Hepatic stellate cell (primary cell): ENCODE measurements at regions not wholly inside any gene's neighbourhood (a gene's known extent, or its start where the extent isn't known, plus 50 kb on each side); places are given as distances from the start of the nearest gene placed in this dataset.
A peak's percentile ranks its signal among the peaks of the same experiment; 100 is the strongest.

Source experiments
- DNase-seq: peaks from one replicate; pipeline ENCODE4 v3.0.0; 2011; ENCODE audit warnings: low spot score

DNA sequence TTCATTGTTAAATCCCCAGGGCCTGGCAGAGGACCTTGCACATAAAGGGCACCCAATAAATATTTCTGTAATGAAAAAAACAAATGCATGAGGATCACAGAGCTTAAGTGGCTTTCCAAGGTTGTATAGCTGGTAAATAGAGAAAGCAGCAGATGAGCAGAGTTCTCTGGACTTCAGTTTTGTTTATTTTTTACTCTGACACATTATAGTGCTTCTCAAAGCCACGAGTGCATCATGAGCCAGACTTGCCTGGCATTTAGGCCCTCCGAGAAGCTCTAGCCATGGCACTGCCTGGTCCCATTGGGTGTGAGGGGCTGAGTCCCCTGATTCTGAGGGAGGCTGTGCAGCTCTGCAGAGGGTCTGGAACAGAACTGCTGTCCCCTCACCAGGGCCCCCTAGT is 87.2 kb upstream of the ZNF32 start:
- peak; percentile 39 for DNase-seq

DNA sequence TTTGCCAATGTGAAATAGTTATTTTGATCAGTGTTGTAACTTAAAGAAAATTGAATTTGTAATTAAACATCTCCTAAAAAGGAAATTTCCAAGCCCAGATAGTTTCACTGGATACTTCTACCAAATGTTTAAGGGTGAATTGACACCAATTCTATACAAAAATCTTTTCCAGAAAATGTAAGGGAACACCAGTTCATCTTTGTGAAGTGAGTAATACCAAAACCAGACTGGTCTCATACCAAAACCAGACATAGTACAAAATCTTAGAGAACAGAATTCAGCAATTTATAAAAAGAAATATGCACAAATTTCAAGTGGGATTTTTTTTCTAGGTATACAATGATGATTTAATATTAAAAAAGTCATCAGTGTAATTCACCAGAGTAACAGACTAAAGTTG is 86.0 kb upstream of the ZNF32 start:
- no peak for DNase-seq

DNA sequence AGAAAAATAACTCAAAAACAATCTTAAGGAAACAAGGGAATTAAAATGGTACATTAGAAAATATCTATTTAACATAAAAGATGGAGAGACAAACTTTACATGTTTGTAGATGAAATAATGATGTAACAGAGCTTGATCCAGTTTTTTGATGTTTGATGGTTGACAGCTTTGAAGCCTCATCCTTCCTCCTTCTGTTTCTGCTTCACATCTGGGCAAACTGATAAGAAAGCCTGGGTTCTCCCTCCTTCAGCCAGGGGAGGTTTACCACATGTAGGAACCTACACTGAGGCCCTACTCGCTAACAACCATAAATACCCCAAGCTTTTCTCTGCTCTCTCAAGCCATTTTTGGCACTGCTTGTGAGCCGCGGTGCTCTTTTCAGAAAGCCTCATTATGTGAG is 82.8 kb upstream of the ZNF32 start:
- DNase-seq: no peak

DNA sequence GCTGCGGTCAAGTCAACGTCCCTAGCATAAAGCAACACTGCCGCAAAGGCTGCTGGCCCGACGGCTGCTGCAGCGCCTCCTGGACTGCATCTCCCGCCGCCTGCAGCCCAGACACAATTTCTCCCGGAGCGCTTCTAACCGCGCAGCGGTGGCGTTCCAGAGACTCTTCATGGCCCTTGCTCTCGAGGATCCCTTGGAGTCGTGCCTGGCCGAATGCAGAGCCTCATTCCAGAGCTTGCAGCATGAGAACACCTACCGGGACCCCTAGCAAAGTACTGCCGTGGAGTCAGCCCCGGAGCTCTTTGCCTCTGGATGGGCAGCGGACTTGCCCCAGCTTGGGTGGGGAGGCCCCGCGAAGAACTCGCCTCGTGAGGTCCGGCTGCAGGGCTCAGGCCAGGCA is 79.7 kb upstream of the ZNF32 start:
- no peak for DNase-seq

DNA sequence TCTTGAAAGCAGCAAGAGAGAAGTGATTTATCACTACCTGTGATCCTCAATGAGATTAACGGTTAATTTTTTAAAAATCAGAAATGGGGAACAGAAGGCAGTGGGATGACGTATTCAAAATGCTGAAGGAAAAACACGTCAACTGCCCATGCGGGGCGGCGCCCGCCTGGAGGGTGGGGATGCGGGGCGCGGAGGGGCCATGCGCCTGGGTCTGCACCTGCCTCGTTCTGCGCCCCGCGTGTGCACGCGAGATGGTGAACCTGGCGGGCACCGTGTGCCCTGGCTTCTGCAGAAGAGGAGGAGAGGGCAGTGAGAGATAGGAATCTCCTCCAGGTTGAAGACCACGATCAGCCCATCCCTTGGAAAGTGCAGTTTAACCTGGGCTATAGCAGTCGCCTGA is 79.3 kb upstream of the ZNF32 start:
- no peak for DNase-seq

DNA sequence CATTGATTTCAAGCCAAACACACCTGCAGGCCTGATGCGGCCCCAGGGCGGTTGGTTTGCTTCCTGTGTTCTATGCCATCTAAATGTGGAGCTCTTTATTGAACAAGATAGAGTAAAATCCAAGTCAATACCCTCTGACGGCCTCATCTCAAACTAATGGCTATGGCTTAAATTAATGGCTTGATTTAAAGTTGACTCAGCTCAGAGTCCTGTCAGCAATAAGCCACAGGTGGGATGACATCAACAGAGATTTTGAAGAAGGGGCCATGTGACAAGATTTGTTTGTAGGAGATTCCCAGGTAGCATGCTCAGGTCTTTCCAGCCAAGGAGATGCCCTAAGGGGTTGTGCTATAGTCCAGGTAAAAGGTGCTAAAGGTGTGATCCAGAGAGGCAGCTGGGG is 66.7 kb upstream of the ZNF32 start:
- no peak for DNase-seq

DNA sequence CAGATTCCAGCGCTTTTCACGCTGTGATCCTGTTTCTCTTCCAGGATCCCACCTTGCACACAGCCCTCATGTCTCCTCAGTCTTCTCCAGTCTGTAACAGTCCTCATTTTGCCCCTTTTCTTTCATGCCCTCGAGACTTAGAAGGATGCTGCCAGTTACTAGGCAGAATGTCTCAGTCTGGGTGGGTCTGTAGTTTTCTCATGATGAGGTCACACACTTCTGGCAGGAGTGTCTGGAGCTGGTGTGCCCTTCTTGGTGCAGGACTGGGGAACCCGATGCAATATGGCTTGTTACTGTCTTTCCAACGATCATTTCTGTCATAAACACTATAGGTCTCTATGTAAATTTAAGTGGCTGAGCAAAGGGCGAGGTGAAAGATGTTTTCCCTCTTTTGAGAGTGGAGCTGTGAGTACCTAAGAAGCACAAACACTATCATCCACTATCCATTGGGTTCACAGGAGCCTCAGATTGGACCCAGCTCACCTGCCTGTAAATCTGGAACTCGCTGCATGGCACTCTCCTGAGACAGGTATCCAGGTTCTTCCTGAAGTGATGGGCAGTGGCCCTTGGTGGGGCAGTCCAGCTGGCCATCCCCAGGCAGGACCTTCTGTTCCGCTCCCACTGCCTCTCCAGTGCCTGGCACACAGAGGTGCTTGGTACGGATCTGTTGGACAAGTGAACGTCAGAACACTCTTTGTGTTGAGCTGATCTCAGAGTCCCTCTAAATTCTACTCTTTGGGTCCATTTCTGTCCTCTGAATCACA is 64.3 kb upstream of the ZNF32 start:
- no peak for DNase-seq

DNA sequence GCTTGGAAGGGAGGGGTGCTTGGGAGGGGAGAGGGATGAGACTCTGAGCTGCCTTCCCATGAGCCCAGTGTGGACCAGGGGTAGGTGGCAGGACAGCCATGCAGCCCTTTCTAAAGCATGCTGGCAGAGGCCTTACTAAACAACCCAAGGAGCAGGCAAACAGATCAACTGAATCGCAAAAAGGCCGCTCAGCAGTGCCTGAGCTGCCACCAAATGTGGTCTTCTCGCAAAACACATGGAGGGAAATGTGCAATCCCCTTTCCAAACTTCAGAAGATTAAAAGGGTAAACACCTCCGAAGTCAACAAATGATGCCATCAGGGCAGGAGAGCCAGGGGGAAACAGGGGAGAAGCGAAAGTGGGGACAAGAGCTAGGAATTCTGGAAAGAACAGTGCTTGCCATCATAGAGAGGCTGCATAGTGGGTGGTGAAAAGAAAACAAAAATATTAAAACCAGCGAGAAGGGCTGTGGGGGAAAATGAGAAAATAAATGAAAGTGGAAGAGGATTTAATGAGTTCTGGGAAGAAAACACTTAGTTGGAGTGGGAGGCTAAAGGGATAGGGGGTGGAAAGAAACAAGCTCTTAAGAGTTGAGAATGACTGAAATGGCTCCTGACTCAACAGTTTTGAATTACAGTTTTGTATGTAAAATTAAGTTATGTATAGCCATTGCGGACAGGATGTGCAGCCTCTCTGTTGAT is 62.2 kb upstream of the ZNF32 start:
- DNase-seq: no peak

DNA sequence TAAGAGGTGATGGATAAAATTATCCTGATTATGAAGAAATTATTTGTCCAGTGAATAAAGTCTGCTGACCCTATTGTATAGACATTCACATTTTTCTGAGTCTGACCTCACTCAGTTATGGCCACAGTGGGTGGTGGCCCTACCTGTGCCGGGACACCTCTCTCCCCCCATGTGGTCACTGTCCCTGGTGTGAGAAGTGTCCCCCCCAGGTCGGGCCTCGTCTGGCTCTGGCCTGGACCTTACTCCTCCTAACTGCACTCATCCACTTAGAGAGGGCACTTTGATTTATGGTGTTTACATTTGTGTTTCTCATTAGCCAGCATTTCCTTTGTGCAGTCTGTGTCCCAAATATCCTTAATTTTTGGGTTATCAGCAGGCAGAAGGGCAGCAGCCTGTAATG is 59.6 kb upstream of the ZNF32 start:
- no peak for DNase-seq

DNA sequence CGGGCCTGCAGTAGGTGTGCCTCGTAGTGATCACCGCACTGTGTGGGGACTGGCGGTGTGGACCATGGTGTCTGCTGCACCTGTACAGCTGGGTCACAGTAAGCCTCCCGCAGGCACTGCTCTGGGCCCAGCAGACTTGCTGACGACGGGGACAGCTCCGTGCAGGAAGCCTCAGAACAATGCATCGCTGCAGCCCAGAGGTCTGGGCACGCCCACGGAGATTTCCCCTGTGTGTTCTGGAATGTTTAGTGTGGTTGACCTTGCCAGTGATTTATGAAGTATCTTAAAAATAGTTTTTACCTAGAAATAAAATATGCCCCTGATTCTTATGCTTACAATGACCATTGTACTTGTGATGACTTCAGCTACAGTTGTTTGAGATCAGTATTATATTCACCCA is 59.1 kb upstream of the ZNF32 start:
- DNase-seq: no peak

DNA sequence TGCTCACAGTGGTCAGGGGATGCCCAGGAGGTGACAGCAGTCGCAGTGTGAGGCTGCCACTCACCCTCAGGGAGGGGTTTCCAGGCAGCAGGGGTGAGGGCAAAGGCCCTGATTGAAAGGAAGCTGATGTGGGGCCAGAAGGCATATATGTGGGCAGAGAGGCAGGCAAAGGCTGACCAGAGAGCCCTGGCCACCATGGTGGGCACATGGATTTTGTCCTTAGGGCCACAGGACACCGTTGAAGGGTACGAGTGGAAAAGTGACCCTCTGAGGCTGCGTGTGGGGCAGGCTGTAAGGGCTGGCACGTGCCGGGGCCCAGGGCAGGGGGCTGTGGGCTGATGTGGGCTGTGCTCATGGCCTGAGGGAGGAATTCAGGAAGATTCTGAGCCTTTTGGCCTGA is 57.5 kb upstream of the ZNF32 start:
- DNase-seq: no peak

DNA sequence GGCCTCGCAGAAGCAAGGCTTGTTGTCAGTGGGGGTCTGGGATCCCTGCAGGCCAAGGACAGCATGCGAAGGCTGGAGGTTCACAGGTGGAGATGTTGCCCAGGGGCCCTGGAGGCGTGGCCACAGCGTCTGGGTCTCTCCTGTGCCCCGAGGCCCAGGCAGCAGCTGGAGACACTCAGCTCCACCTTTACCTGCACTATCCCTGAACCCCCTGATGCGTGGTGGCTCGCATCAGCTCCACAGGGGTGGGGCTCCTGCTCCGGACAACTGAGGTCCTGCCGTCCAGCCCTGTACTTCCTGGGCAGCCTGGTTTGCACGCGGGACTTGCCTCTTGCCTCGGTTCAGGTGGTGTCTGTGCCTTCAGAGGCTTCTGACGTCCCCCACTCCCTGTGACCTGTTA is 54.6 kb upstream of the ZNF32 start:
- DNase-seq: no peak

DNA sequence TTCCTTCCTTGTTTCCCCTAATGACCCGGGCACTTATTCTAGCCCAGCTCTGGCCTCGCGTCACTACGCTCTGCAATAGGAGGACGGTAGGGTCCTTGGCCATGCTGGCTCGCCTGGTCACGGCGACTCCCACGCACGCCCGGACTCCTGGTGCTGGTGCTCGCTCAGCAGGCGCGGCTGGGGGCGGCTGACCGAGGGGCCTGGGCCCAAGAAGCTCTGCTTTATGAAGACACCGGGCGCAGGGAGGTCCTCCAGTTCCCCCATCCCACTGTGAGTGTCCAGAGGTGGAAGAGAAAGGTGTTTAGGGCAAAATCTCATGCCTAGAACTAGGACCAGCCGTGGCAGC is 54.2 kb upstream of the ZNF32 start:
- DNase-seq: no peak

DNA sequence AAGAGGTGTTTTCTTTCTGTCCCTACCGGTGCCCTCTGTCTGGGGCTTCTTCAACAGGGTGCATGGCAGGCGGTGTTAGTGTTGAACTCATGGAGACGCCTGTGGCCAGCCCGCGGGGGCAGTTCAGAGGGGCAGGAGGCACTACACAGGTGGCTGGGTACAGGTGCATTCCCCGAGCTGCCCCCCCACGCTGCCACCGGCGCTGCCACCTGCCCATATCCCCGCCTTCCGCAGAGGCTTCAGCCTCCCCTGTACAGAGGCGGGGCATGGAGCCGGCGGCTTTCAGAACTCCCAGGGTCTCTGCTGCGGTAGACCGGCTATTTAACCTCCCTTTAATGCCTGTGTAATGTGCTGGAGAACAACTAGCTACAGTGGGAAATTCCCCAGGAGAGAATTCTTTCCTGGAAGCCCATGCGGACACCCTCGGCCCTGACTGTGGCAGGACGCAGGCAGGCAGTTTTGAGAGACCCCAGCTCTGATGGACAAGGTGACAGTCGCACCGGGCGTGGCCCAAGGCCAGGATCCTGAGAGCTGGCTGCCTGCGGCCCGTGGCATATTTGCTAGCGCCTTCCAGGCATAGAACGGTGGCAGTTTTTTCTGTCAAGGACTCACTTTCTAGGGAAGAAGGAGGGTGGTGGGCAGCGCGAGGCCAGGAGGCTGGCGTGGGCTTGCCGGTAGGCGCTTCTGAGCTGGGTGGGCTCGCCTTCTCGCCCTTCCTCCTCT is 53.7 kb upstream of the ZNF32 start:
- DNase-seq: no peak

DNA sequence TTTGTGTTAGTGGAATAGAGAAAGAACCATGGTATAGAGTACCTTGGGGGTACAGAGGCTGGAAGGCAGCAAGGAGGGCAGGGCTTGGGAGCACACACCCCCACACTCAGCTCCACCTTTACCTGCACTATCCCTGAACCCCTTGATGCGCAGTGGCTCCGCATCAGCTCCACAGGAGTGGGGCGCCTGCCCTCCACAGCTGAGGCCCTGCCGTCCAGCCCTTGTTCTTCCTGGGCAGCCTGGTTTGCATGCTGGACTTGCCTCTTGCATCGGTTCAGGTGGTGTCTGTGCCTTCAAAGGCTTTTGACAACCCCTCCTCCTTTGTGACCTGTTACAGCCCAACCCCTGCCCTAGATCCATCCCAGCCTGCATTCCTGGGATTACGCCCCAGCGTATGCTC is 52.6 kb upstream of the ZNF32 start:
- DNase-seq: no peak

DNA sequence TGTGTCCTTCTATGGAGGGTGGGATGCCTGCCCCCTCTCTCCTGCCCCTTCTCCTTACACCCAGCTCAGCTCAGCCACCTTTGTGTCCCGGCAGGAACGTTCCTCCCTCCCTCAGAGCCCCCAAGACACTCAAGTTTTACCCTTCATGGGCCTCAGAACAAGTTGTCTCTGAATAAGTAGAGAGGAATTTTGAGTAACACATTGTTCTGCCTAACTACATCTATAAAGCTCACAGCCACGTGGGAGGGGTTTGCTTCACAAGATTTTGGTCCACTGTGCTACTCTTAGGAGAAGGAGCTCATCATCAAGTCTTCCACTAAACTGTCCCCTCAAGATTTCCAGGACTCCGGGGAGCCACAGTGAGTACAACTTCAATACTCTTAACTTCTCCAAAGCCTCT is 51.6 kb upstream of the ZNF32 start:
- DNase-seq: no peak

DNA sequence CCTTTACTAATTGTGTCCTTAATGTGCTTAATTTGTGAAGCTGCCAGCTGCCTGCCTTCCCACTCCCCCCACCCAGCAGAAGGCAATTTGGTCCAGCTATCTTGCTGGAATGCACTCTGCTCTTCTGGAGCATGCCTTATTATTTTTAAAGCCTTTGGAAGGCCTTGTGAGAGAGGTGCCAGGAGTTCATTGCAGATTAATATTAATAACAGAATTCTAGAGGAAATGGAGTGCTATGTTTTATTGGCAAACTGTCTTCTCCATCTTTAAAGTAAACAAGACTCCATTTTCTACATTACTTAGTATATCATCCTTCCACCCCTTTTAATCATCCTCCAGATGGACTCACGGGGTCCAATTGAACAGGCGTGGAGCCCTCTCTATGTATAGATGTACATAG is 50.8 kb upstream of the ZNF32 start:
- no peak for DNase-seq
